GM12872 (cell line): ENCODE measurements at regions not wholly inside any gene's neighbourhood (a gene's known extent, or its start where the extent isn't known, plus 50 kb on each side); places are given as distances from the start of the nearest gene placed in this dataset.

ENCODE experiments used
- TF ChIP-seq, protein P1 (sequence below): IDR thresholded peaks from 3 replicates; pipeline ENCODE4 v1.5.1; 2011; ENCODE audit warnings: low read depth, mild to moderate bottlenecking, low read length, moderate library complexity; ENCODE audit not compliant: insufficient read depth

DNA sequence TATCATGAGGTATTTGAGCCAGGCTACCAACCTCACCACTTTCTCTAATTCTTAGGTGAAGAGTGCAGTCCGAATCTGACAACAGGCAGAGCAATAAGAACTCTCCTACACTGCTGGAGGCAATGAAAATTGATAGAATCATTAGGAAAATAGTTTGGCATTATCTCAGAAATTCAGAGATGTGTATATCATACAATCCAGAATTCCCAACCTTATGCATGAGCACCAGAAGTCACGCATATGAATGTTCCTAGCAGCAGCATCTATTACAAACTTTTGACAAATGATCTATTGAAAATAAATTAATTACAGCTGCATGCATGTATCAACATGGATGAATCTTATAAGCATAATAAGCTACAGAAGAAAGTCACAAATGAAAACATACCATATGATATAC, 176.9 kb upstream of the CAMK1G start:
- TF ChIP-seq, protein P1, sequence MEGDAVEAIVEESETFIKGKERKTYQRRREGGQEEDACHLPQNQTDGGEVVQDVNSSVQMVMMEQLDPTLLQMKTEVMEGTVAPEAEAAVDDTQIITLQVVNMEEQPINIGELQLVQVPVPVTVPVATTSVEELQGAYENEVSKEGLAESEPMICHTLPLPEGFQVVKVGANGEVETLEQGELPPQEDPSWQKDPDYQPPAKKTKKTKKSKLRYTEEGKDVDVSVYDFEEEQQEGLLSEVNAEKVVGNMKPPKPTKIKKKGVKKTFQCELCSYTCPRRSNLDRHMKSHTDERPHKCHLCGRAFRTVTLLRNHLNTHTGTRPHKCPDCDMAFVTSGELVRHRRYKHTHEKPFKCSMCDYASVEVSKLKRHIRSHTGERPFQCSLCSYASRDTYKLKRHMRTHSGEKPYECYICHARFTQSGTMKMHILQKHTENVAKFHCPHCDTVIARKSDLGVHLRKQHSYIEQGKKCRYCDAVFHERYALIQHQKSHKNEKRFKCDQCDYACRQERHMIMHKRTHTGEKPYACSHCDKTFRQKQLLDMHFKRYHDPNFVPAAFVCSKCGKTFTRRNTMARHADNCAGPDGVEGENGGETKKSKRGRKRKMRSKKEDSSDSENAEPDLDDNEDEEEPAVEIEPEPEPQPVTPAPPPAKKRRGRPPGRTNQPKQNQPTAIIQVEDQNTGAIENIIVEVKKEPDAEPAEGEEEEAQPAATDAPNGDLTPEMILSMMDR = no peak

DNA sequence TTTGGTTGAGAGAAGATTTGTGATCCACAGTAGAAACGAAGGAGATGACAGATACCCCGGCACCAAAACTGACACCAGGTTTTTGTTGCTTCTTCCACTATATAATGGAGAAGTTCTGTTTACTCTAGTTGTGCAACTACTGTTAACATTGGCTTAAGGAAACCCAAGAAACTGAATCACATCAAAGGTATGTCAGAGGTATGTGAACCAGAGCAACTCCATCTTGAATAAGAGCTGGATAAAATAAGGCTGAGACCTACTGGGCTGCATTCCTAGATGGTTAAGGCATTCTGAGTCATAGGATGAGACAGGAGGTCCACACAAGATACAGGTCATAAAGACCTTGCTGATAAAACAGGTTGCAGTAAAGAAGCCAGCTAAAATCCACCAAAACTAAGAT, 173.7 kb upstream of the CAMK1G start:
- TF ChIP-seq, protein P1 = no peak

DNA sequence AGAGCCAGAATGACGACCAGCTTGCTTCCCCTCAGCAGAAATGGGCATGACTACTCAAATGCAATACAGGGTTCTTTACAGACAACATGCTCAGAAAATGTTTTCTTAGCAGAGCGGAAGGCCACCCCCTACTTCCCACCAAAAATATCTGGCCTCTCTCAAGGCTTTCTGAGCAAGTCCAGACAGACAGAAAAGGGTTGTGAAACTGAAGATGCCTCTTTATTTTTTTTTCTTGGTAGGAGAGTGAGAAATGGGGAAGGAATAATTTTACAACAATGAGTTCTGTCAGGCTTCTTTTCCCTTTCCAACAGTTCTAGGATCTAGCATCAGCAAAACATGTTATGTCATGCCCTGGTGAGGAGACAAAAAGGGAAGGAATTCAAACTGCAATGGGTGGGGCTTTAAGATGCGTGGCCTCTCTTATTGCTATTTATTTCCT, 172.0 kb upstream of the CAMK1G start:
- TF ChIP-seq, protein P1 = no peak

DNA sequence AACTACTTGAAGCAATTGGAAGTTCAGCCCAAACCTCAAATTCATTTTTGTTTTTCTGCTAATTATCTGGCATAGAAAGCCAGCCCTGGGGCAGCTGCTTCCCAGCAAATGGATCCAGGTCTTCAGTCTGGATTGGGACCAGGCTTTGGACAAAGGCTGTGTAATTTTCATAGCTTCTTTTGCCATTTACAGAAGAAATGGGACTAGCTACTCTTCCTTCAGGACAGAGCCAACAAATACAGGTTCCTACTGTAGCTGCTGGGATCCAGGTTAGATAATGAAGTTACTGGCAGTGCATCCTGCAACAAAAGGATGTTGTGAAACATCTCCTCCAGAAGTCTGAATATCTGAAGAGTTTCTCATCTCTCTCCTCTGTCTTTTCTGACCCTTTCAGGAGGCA, 171.5 kb upstream of the CAMK1G start:
- TF ChIP-seq, protein P1 = no peak

DNA sequence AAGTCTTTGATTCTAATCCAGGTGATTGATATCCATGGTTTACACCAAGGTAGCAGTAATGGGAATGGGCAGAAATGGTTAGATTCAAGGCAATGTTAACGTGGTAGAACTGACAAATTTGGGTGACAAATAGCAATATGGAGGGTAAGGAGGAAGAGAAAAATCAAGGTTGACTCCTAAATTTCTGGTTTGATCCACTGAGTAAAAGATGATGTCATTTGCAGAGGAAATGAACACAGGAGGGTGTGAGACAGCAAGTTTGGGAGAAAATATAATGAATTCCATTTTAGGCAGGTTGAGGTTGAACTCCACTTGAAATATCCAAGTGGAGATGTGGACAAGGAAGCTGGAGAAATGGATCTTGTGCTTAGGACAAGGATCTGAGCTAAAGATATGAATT, 170.9 kb upstream of the CAMK1G start:
- TF ChIP-seq, protein P1 = no peak

DNA sequence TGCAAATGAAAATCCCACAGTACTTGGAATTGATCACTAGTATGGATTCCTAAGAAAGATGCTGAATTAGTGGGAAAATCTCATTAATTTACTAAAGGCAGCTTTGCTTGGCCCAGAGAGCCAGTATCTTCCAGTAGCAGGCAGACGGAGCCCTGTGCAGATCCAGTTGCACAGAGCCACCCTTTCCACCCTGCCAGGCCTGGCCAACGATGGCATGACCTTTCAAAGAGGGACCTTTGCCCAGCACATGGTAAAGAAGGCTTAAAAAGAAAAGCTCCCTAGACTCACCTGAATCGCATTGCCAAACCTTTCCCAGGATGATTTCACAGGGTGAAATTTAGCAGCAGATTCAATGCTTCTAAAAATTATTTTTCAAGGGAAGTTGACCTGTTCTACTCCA, 170.5 kb upstream of the CAMK1G start:
- TF ChIP-seq, protein P1 = no peak

DNA sequence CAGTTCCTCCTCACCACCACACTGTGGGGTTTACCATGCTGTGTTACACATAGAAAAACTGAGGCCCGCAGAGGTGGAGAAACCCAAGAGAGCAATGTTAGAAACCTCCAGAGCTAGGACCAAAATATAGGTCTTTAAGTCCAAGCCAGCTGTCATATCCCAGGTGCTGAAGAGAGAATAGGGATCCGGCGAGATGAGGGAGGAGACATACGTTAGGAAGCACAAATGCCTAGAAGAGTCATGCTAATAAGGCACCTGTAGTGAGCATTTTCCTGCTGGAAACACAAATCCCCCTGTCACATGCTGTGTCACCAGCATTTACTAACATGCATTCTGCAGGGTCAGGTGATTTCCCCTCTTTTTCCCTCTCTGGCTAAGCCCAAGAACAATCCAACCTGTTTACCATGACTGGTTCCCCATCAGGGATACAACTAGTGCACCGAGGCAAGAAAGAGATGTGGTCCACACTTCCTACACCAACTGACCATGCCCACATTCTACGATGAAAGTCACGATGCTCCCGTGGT, 168.6 kb upstream of the CAMK1G start:
- TF ChIP-seq, protein P1 = no peak
